Activated CD4-positive, alpha-beta T cell treated with anti-CD3 and anti-CD28 coated beads, Interleukin-2, Interleukin-6, amounts not matched to agents 100 ng/mL and 50 ng/mL, durations not matched to agents 16 hours and 8 hours (primary cell): ENCODE measurements at regions not wholly inside any gene's neighbourhood (a gene's known extent, or its start where the extent isn't known, plus 50 kb on each side); places are given as distances from the start of the nearest gene placed in this dataset.

Source experiments
- DNase-seq: peaks from one replicate; pipeline ENCODE4 v3.0.0-alpha.2; 2020

DNA sequence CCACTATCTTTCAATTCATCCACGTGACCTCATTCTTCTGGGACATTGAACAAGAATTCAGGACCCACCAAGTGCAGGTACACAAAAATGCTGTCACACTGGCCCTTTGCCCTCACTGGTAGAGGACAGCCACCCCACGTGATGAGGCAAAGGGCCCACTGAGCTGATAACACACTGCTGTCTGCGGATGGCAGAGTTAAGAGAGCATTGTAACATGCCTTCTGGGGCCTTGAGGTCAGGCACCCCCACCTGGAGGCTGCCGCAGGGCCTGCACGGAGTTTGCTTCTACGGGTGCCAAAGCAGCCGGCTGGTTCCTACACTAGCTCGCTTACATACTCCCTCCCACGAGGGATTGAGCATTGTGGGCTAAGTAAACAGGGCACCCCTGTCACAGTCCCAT lies 101.0 kb downstream of the LRIG3 start:
- no peak for DNase-seq

DNA sequence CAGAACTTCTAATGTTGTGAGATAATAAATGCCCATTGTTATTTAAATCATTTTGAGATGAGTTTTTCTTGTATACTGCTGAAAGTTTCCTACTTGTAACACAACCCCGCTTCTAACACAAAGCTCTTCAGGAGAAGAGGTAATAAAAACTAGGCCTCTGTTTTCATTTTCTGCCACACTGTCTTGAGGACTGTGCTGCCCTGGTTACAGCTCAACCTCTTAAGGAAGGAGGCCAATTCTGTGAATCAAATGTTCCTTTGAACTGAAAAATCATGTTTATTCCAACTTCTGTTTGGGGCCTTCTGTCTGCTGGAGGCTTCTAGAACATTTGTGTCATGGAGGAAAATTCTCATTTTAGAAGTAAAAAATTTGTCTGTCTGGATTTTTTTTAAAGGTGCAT lies 100.3 kb downstream of the LRIG3 start:
- DNase-seq, result no peak
